ENCODE measurements at regions not wholly inside any gene's neighbourhood (a gene's known extent, or its start where the extent isn't known, plus 50 kb on each side); places are given as distances from the start of the nearest gene placed in this dataset.

GRCh38 chr9:75604661-75605060, 285.8 kb upstream of the PCSK5 start:
- no peak for TF ChIP-seq CTCF (IDR thresholded peaks at IDR 0.05 in 4 of 5, conservative IDR thresholded peaks at IDR 0.05 in 1 of 5)
- no peak for TF ChIP-seq POLR2A (IDR thresholded peaks at IDR 0.05)
